ENCODE measurements at regions not wholly inside any gene's neighbourhood (a gene's known extent, or its start where the extent isn't known, plus 50 kb on each side); places are given as distances from the start of the nearest gene placed in this dataset.

DNA sequence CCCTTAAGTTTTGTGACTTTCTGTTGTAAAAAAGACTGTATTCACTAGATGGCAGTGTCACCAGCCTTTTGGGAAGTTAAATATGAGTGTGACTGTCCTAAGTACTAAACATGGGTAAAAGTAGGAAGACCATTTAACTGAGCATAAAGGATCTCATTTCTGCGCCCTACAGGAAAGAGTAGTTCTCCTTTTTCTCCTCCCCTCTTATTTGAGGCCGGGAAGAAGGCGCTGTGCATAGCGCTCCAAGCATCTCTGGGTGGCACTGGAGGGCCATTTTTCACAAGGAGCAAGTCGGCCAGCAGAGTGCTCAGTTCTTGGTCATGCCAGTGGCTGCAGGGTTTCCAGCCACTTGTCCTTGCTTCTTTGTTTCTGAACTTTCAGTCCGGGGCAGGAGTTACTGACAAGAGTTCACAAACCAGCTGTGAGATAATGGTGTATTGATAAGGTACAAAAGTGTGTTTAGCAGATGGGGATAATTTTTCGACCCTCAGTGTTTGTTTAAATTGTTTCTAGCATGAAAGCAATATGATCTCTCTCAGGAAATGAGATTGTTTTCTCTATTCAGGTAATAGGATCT lies 227.6 kb upstream of the DMRT1 start:
- H3K27me3 Mint-ChIP-seq = no peaks in the 10 kb centered on the region
- no peak overlapping the region for H3K4me3 Mint-ChIP-seq
- intact Hi-C loops (cut with DNase I, micrococcal nuclease) = loop anchor here in 1 of 2 experiments (2.0 kb wide), 3 partner anchors 149 to 395 kb away; no protein-coding TSS in a partner anchor
- POLR2A ChIA-PET = no interaction called here
- no peaks in the 10 kb centered on the region for H3K36me3 ChIP-seq (ENCODE audit: insufficient read depth, low read length)
- CTCF ChIA-PET = no interaction called here
- no peaks in the 10 kb centered on the region for H3K36me3 Mint-ChIP-seq (ENCODE audit: low read depth)
- H3K27me3 ChIP-seq (ENCODE audit: control insufficient read depth in 1 of 2, insufficient read depth in 2 of 2, low read length in 2 of 2) = no peaks in the 10 kb centered on the region
- H3K27ac Mint-ChIP-seq = no peak overlapping the region
- no peaks in the 10 kb centered on the region for H3K9me3 Mint-ChIP-seq
- no peak overlapping the region for H3K4me3 ChIP-seq (ENCODE audit: low read length)
- ATAC-seq (ENCODE audit: poor library complexity) (peak; percentile 59), DNase-seq (peak in 7 of 14 experiments; percentile 8 to 63 (median 20))
- no peak overlapping the region for H3K27ac ChIP-seq (ENCODE audit: low read depth in 1 of 2, low read length in 2 of 2)
- H3K4me1 Mint-ChIP-seq (ENCODE audit: low read depth) = no peaks in the 10 kb centered on the region
- no peaks in the 10 kb centered on the region for H3K9me3 ChIP-seq (ENCODE audit: control insufficient read depth in 1 of 2, insufficient read depth in 1 of 2, low read length in 2 of 2)
- TF ChIP-seq, protein P1, sequence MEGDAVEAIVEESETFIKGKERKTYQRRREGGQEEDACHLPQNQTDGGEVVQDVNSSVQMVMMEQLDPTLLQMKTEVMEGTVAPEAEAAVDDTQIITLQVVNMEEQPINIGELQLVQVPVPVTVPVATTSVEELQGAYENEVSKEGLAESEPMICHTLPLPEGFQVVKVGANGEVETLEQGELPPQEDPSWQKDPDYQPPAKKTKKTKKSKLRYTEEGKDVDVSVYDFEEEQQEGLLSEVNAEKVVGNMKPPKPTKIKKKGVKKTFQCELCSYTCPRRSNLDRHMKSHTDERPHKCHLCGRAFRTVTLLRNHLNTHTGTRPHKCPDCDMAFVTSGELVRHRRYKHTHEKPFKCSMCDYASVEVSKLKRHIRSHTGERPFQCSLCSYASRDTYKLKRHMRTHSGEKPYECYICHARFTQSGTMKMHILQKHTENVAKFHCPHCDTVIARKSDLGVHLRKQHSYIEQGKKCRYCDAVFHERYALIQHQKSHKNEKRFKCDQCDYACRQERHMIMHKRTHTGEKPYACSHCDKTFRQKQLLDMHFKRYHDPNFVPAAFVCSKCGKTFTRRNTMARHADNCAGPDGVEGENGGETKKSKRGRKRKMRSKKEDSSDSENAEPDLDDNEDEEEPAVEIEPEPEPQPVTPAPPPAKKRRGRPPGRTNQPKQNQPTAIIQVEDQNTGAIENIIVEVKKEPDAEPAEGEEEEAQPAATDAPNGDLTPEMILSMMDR (IDR thresholded peaks at IDR 0.05) = peak; percentile 83
- no peaks in the 10 kb centered on the region for H3K4me1 ChIP-seq (ENCODE audit: insufficient read depth, low read length)

DNA sequence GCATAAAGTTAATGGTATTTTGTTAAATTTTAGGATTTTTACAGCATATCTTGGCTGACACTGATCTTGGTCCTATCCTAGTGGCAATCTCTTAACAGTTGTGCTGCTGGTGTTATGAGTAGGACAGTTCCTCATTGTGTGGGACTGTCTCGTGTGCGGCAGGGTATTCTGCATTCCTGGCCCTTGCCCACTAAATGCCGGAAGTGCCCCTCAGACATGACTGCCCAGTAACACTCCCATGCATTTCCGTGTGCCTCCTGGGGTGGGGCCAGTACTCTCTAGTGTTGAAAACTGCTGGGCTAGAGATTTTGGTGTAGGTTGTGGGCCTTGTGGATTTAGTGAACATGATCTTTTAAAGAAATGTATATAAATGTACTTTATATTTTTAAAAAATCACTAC lies 227.1 kb upstream of the DMRT1 start:
- Mint-ChIP-seq H3K27me3 (no peaks in the 10 kb centered on the region), H3K4me3 (no peak overlapping the region), H3K4me1 (ENCODE audit: low read depth) (no peaks in the 10 kb centered on the region), H3K36me3 (ENCODE audit: low read depth) (no peaks in the 10 kb centered on the region), H3K9me3 (no peaks in the 10 kb centered on the region), H3K27ac (no peak overlapping the region)
- H3K36me3 ChIP-seq (ENCODE audit: insufficient read depth, low read length) = no peaks in the 10 kb centered on the region
- H3K4me3 ChIP-seq (ENCODE audit: low read length) = no peak overlapping the region
- peak in 1 of 14 experiments; percentile 13 for DNase-seq
- ChIA-PET CTCF (no interaction called here), POLR2A (no interaction called here)
- H3K27ac ChIP-seq (ENCODE audit: low read depth in 1 of 2, low read length in 2 of 2) = no peak overlapping the region
- H3K4me1 ChIP-seq (ENCODE audit: insufficient read depth, low read length) = no peaks in the 10 kb centered on the region
- ATAC-seq (ENCODE audit: poor library complexity) = no peak
- TF ChIP-seq, protein P1 (IDR thresholded peaks at IDR 0.05) = no peak
- H3K9me3 ChIP-seq (ENCODE audit: control insufficient read depth in 1 of 2, insufficient read depth in 1 of 2, low read length in 2 of 2) = no peaks in the 10 kb centered on the region
- intact Hi-C loops (cut with DNase I, micrococcal nuclease) = loop anchor here in 1 of 2 experiments (2.0 kb wide), 3 partner anchors 148 to 394 kb away; no protein-coding TSS in a partner anchor
- H3K27me3 ChIP-seq (ENCODE audit: control insufficient read depth in 1 of 2, insufficient read depth in 2 of 2, low read length in 2 of 2) = no peaks in the 10 kb centered on the region

DNA sequence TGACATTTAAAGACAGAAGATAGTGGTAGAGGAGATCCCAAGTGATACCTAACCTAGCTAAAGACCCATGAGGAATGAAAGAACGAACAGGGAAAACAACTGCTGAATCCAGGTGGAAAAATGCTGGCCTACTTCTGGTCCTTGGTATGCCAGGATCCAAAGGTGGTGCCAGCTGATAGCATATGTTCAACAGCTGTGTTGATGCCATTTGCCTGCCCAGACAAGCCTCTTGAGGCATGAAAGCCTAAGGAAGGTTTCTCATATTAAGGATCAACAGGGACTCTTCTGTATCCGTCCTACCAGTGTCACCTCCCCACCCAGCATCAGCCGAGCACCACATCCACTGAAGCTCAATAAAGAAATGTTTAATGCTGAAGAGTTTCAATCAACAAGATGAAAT lies 225.7 kb upstream of the DMRT1 start:
- DNase-seq (no peak), ATAC-seq (ENCODE audit: poor library complexity) (no peak)
- Histone ChIP-seq H3K9me3 (ENCODE audit: control insufficient read depth in 1 of 2, insufficient read depth in 1 of 2, low read length in 2 of 2) (no peaks in the 10 kb centered on the region), H3K4me3 (ENCODE audit: low read length) (no peak overlapping the region), H3K36me3 (ENCODE audit: insufficient read depth, low read length) (no peaks in the 10 kb centered on the region), H3K27ac (ENCODE audit: low read depth in 1 of 2, low read length in 2 of 2) (no peak overlapping the region), H3K27me3 (ENCODE audit: control insufficient read depth in 1 of 2, insufficient read depth in 2 of 2, low read length in 2 of 2) (no peaks in the 10 kb centered on the region), H3K4me1 (ENCODE audit: insufficient read depth, low read length) (no peaks in the 10 kb centered on the region)
- H3K27me3 Mint-ChIP-seq = no peaks in the 10 kb centered on the region
- H3K9me3 Mint-ChIP-seq = no peaks in the 10 kb centered on the region
- ChIA-PET POLR2A (interaction anchor here (1.2 kb wide), 1 partner anchor 23 kb away, joined by 3 read pairs; no protein-coding TSS in a partner anchor), CTCF (interaction anchor here (0.6 to 1.0 kb wide), 2 partner anchors 16 to 39 kb away, joined by 3 read pairs; no protein-coding TSS in a partner anchor)
- H3K4me3 Mint-ChIP-seq = no peak overlapping the region
- H3K27ac Mint-ChIP-seq = no peak overlapping the region
- TF ChIP-seq, protein P1 (IDR thresholded peaks at IDR 0.05) = no peak
- intact Hi-C loops (cut with DNase I, micrococcal nuclease) = loop anchor here in 1 of 2 experiments (2.0 kb wide), 3 partner anchors 147 to 393 kb away; no protein-coding TSS in a partner anchor
- no peaks in the 10 kb centered on the region for H3K36me3 Mint-ChIP-seq (ENCODE audit: low read depth)
- H3K4me1 Mint-ChIP-seq (ENCODE audit: low read depth) = no peaks in the 10 kb centered on the region
